ENCODE measurements at regions not wholly inside any gene's neighbourhood (a gene's known extent, or its start where the extent isn't known, plus 50 kb on each side); places are given as distances from the start of the nearest gene placed in this dataset.

GRCh38 chr12:32030151-32030550, 70.9 kb downstream of the RESF1 start:
- TF ChIP-seq MAX (IDR thresholded peaks at IDR 0.05) (no peak), YY1 (IDR thresholded peaks at IDR 0.05; ENCODE audit: low read depth) (no peak), FOXM1 (IDR thresholded peaks at IDR 0.05; ENCODE audit: borderline replicate concordance, low read depth) (no peak), TCF12 (IDR thresholded peaks at IDR 0.05; ENCODE audit: low read depth) (no peak)
- TF ChIP-seq, protein P1, sequence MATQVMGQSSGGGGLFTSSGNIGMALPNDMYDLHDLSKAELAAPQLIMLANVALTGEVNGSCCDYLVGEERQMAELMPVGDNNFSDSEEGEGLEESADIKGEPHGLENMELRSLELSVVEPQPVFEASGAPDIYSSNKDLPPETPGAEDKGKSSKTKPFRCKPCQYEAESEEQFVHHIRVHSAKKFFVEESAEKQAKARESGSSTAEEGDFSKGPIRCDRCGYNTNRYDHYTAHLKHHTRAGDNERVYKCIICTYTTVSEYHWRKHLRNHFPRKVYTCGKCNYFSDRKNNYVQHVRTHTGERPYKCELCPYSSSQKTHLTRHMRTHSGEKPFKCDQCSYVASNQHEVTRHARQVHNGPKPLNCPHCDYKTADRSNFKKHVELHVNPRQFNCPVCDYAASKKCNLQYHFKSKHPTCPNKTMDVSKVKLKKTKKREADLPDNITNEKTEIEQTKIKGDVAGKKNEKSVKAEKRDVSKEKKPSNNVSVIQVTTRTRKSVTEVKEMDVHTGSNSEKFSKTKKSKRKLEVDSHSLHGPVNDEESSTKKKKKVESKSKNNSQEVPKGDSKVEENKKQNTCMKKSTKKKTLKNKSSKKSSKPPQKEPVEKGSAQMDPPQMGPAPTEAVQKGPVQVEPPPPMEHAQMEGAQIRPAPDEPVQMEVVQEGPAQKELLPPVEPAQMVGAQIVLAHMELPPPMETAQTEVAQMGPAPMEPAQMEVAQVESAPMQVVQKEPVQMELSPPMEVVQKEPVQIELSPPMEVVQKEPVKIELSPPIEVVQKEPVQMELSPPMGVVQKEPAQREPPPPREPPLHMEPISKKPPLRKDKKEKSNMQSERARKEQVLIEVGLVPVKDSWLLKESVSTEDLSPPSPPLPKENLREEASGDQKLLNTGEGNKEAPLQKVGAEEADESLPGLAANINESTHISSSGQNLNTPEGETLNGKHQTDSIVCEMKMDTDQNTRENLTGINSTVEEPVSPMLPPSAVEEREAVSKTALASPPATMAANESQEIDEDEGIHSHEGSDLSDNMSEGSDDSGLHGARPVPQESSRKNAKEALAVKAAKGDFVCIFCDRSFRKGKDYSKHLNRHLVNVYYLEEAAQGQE (IDR thresholded peaks at IDR 0.05; ENCODE audit: low read depth) = no peak
- TF ChIP-seq, protein P2, sequence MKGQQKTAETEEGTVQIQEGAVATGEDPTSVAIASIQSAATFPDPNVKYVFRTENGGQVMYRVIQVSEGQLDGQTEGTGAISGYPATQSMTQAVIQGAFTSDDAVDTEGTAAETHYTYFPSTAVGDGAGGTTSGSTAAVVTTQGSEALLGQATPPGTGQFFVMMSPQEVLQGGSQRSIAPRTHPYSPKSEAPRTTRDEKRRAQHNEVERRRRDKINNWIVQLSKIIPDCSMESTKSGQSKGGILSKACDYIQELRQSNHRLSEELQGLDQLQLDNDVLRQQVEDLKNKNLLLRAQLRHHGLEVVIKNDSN (IDR thresholded peaks at IDR 0.05) = no peak

Data from Ishikawa (cell line).